IMR-90 (cell line): ENCODE measurements at regions not wholly inside any gene's neighbourhood (a gene's known extent, or its start where the extent isn't known, plus 50 kb on each side); places are given as distances from the start of the nearest gene placed in this dataset.

Source experiments
- ATAC-seq: fragments of 200-7000 bp; cut with Tn5 transposase; 2 replicates; pipeline ENCODE4 v1.9.1; 2020; ENCODE audit warnings: low read depth, mild to moderate bottlenecking, moderate library complexity
- BruUV-seq: library from RNA; stranded (reverse); fragments of 400-500 nt; replicated peaks from 2 replicates; lab custom pipeline; 2021; lab: Mats Ljungman, UMichigan
- CTCF ChIA-PET: fragments of 300-600 bp; formaldehyde crosslinking; extraction: SDS; loops from one replicate; lab custom pipeline; 2021; ENCODE audit warnings: antibody characterized with exemption; lab: Yijun Ruan, JAX
- POLR2A ChIA-PET: fragments of 300-600 bp; sonication (Branson Sonifier 250); formaldehyde crosslinking; loops from one replicate; lab custom pipeline; 2022; ENCODE audit warnings: antibody characterized with exemption; ENCODE audit not compliant: unreplicated experiment; lab: Charles Lee
- DNase-seq: peaks from one replicate; pipeline ENCODE4 v3.0.0; 2013
- H2AFZ ChIP-seq: replicated peaks from 2 replicates; pipeline ENCODE3; 2013; ENCODE audit warnings: low read length, mild to moderate bottlenecking; ENCODE audit not compliant: poor library complexity
- H2AK5ac ChIP-seq: 2 replicates; pipeline ENCODE4 v1.6.1; 2013; ENCODE audit warnings: low read depth, low read length, inconsistent platforms
- H2AK9ac ChIP-seq: replicated peaks from 2 replicates; pipeline ENCODE3; 2013; ENCODE audit warnings: mild to moderate bottlenecking, low read depth, low read length, moderate library complexity; ENCODE audit not compliant: poor library complexity
- H2BK120ac ChIP-seq: 2 replicates; pipeline ENCODE4 v1.6.1; 2013; ENCODE audit warnings: low read depth, low read length, inconsistent platforms
- H2BK15ac ChIP-seq: 3 replicates; pipeline ENCODE4 v1.6.1; 2013; ENCODE audit warnings: low read depth, low read length, inconsistent platforms
- H2BK20ac ChIP-seq: 2 replicates; pipeline ENCODE4 v1.6.1; 2013; ENCODE audit warnings: low read depth, mild to moderate bottlenecking, inconsistent platforms, low read length, moderate library complexity
- H2BK5ac ChIP-seq: 2 replicates; pipeline ENCODE4 v1.6.1; 2013; ENCODE audit warnings: mild to moderate bottlenecking, low read depth, low read length, inconsistent platforms; ENCODE audit not compliant: poor library complexity, severe bottlenecking
- H3K14ac ChIP-seq: replicated peaks from 2 replicates; pipeline ENCODE4 v1.6.1; 2013; ENCODE audit warnings: low read depth, low read length, inconsistent platforms
- H3K18ac ChIP-seq: 2 replicates; pipeline ENCODE4 v1.6.1; 2013; ENCODE audit warnings: low read depth, low read length, control low read depth
- H3K23ac ChIP-seq: 2 replicates; pipeline ENCODE4 v1.6.1; 2013; ENCODE audit warnings: low read depth, low read length, inconsistent platforms
- H3K27ac ChIP-seq: 2 replicates; pipeline ENCODE4 v1.5.1; 2013; ENCODE audit warnings: mild to moderate bottlenecking, control low read depth, low read length; ENCODE audit not compliant: insufficient read depth
- H3K27me3 ChIP-seq: 2 replicates; pipeline ENCODE4 v1.6.1; 2013; ENCODE audit warnings: low read length; ENCODE audit not compliant: control insufficient read depth, insufficient read depth
- H3K36me3 ChIP-seq: 2 replicates; pipeline ENCODE4 v1.6.1; 2013; ENCODE audit warnings: low read length, mixed read lengths; ENCODE audit not compliant: control insufficient read depth, insufficient read depth
- H3K4ac ChIP-seq: 2 replicates; pipeline ENCODE4 v1.6.1; 2013; ENCODE audit warnings: low read depth, low read length, inconsistent platforms
- H3K4me1 ChIP-seq: 2 replicates; pipeline ENCODE4 v1.6.1; 2013; ENCODE audit warnings: low read length, mixed read lengths; ENCODE audit not compliant: control insufficient read depth, insufficient read depth
- H3K4me2 ChIP-seq: 2 replicates; pipeline ENCODE4 v1.6.1; 2013; ENCODE audit warnings: low read depth, mild to moderate bottlenecking, control low read depth, low read length, moderate library complexity
- H3K4me3 ChIP-seq: 2 replicates; pipeline ENCODE4 v1.5.1; 2013; ENCODE audit warnings: low read depth, mild to moderate bottlenecking, control low read depth, low read length, moderate library complexity; ENCODE audit not compliant: insufficient read depth
- H3K56ac ChIP-seq: 2 replicates; pipeline ENCODE4 v1.6.1; 2013; ENCODE audit warnings: low read length, inconsistent platforms; ENCODE audit not compliant: insufficient read depth; ENCODE audit errors: extremely low read depth
- H3K79me1 ChIP-seq, 2 experiments: 2 replicates each; pipeline ENCODE4 v1.6.1; 2013; ENCODE audit warnings: low read length in 2 of 2, inconsistent platforms in 1 of 2, low read depth in 1 of 2
- H3K9ac ChIP-seq: 2 replicates; pipeline ENCODE4 v1.6.1; 2013; ENCODE audit warnings: low read depth, low read length, control low read depth
- H3K9me1 ChIP-seq: 2 replicates; pipeline ENCODE4 v1.6.1; 2013; ENCODE audit warnings: low read length, inconsistent platforms; ENCODE audit not compliant: insufficient read depth
- H3K9me3 ChIP-seq: 2 replicates; pipeline ENCODE4 v1.6.1; 2013; ENCODE audit warnings: low read length; ENCODE audit not compliant: control insufficient read depth, insufficient read depth
- H4K20me1 ChIP-seq: 2 replicates; pipeline ENCODE4 v1.6.1; 2013; ENCODE audit warnings: low read length, inconsistent platforms; ENCODE audit not compliant: insufficient read depth
- H4K5ac ChIP-seq: 2 replicates; pipeline ENCODE4 v1.6.1; 2013; ENCODE audit warnings: mild to moderate bottlenecking, low read depth, low read length, control low read depth
- H4K8ac ChIP-seq, 2 experiments: 2 replicates each; pipeline ENCODE4 v1.6.1; 2013; ENCODE audit warnings: low read depth in 2 of 2, low read length in 2 of 2, control low read depth in 1 of 2, inconsistent platforms in 1 of 2
- H4K91ac ChIP-seq: 2 replicates; pipeline ENCODE4 v1.6.1; 2013; ENCODE audit warnings: low read depth, low read length, inconsistent platforms; ENCODE audit not compliant: insufficient read depth
- CTCF ChIP-seq: conservative IDR thresholded peaks from 2 replicates; pipeline ENCODE4 v1.5.1; 2012; ENCODE audit warnings: mild to moderate bottlenecking, low read depth, low read length, improper control_type of control experiment
- FOS ChIP-seq: fragments of 150-350 bp; IDR thresholded peaks from 2 replicates; pipeline ENCODE4 v1.6.1; 2016; ENCODE audit warnings: low read depth, low read length
- MAZ ChIP-seq: IDR thresholded peaks from 2 replicates; pipeline ENCODE4 v1.6.1; 2012; ENCODE audit warnings: low read depth, mild to moderate bottlenecking, low read length, improper control_type of control experiment, moderate library complexity, borderline replicate concordance
- MXI1 ChIP-seq: IDR thresholded peaks from 2 replicates; pipeline ENCODE4 v1.6.1; 2012; ENCODE audit warnings: low read depth, mild to moderate bottlenecking, low read length, moderate library complexity, borderline replicate concordance
- NFE2L2 ChIP-seq: fragments of 150-350 bp; IDR thresholded peaks from 2 replicates; pipeline ENCODE4 v1.6.1; 2016; ENCODE audit warnings: low read depth, mild to moderate bottlenecking, low read length
- RCOR1 ChIP-seq: IDR thresholded peaks from 2 replicates; pipeline ENCODE4 v1.6.1; 2012; ENCODE audit warnings: mild to moderate bottlenecking, low read length, improper control_type of control experiment; ENCODE audit not compliant: insufficient replicate concordance
- WGBS, 2 experiments: methylation state at CpG; one replicate each; pipeline versions ENCODE4 v1.1.5 to v1.1.7; 2013; ENCODE audit warnings: missing lambda C conversion rate in 2 of 2; ENCODE audit not compliant: insufficient read length in 1 of 2; ENCODE audit errors: extremely low coverage in 2 of 2; 5-methylcytosine and 5-hydroxymethylcytosine counted together
- dilution Hi-C: fragments of 300-500 bp; cut with HindIII; formaldehyde crosslinking; loops from one replicate; pipeline ENCODE4 v1.14.3; 2018; ENCODE audit warnings: low sequenced_read_pairs; ENCODE audit not compliant: unreplicated experiment
- in situ Hi-C: fragments of 300-500 bp; cut with MboI; formaldehyde crosslinking; loops from 3 replicates; pipeline ENCODE4 v1.14.3; 2019; ENCODE audit warnings: low sequenced_read_pairs, inconsistent platforms, mixed read lengths
- intact Hi-C: fragments of 100-400 bp; cut with micrococcal nuclease; formaldehyde crosslinking; loops from 2 replicates; pipeline ENCODE4 v1.10.0; 2022

DNA sequence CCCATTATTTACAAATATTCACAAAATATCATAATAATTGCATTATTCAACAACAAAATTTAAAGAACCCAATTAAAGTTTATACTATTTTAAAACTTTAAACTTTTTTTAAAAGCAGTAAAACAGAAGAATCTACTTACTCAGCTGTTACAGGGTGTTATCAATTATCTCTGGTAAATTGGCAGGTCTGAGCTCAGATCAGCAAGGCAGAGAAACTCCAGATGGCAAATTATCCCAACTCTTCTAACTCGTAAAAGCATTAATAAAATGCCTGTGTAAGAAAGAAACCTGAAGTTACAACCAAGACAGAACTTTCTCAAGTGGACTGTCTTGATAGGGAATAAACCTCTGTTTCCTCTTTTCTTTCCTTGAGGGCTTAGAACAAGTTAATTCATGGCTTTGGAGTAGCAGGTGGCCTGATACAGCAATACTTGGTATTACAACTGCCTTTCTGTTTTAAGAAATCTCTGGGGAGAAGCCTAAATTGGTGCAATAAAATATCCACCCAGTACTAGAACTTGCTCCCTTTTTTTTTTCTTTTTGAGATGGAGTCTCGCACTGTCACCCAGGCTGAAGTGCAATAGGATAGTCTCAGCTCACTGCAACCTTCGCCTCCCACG is 275.3 kb upstream of the MKLN1 start:
- H3K4me1 ChIP-seq = peaks cover 3% of the 10 kb centered on the region
- CTCF ChIA-PET = no interaction called here
- no peak overlapping the region for H2AFZ ChIP-seq
- H4K91ac ChIP-seq = no peak overlapping the region
- no peaks in the 10 kb centered on the region for H3K9me3 ChIP-seq
- no peak overlapping the region for H3K4me3 ChIP-seq
- H3K36me3 ChIP-seq = peaks cover 8% of the 10 kb centered on the region; the same call in 1 of the 2 replicates
- no peak overlapping the region for H2AK9ac ChIP-seq
- no peak overlapping the region for H3K4me2 ChIP-seq
- H3K79me1 ChIP-seq = peaks cover 32 to 51% of the 10 kb centered on the region in 2 experiments
- H3K56ac ChIP-seq = no peak overlapping the region
- intact Hi-C loops = no loop called here
- H3K18ac ChIP-seq = no peak overlapping the region
- no peak overlapping the region for H2BK5ac ChIP-seq
- H4K20me1 ChIP-seq = peaks cover 32% of the 10 kb centered on the region
- BruUV-seq = no TSS peak
- WGBS, 2 experiments = 100% methylated on average over 1 of the region's 4 CpGs; no CpG with 5 or more reads in 1 of the 2 experiments
- H3K27ac ChIP-seq = no peak overlapping the region
- no peak overlapping the region for H4K5ac ChIP-seq
- H3K9ac ChIP-seq = no peak overlapping the region
- no peak overlapping the region for H2AK5ac ChIP-seq
- no peaks in the 10 kb centered on the region for H3K27me3 ChIP-seq
- no peak overlapping the region for H3K4ac ChIP-seq
- no peak overlapping the region for H2BK15ac ChIP-seq
- dilution Hi-C loops = no loop called here
- peaks cover 13% of the 10 kb centered on the region for H3K9me1 ChIP-seq
- no peak overlapping the region for H2BK20ac ChIP-seq
- no peak overlapping the region for H4K8ac ChIP-seq
- no peak for ATAC-seq
- in situ Hi-C loops = no loop called here
- TF ChIP-seq RCOR1 (no peak), NFE2L2 (no peak), MAZ (no peak), CTCF (no peak), MXI1 (no peak), FOS (no peak)
- H3K23ac ChIP-seq = no peak overlapping the region
- H2BK120ac ChIP-seq = no peak overlapping the region
- no peak overlapping the region for H3K14ac ChIP-seq
- POLR2A ChIA-PET = no interaction called here
- no peak for DNase-seq
